ENCODE measurements at regions not wholly inside any gene's neighbourhood (a gene's known extent, or its start where the extent isn't known, plus 50 kb on each side); places are given as distances from the start of the nearest gene placed in this dataset.
"Not testable (repeated sequence)": the region's sequence is repeated elsewhere in the genome, so short reads cannot be mapped to it uniquely, and the experiment has no call there.

GRCh38 chr20:36082315-36082915, 72.1 kb upstream of the EPB41L1 start:
- H2AFZ ChIP-seq (ENCODE audit: low read depth, low read length) = no peak overlapping the region
- H3K36me3 ChIP-seq (ENCODE audit: insufficient read depth, low read length) = no peaks in the 10 kb centered on the region
- no peak overlapping the region for H3K27ac ChIP-seq (ENCODE audit: low read length)
- no peaks in the 10 kb centered on the region for H3F3A ChIP-seq (ENCODE audit: insufficient read depth, low read length, poor library complexity, severe bottlenecking)
- H3K27me3 ChIP-seq (ENCODE audit: insufficient read depth, low read depth, low read length) = no peaks in the 10 kb centered on the region
- H4K20me1 ChIP-seq (ENCODE audit: insufficient read depth) = no peaks in the 10 kb centered on the region
- no peak for TF ChIP-seq CTCF (IDR thresholded peaks at IDR 0.05; ENCODE audit: poor library complexity, severe bottlenecking)
- TF ChIP-seq POLR2AphosphoS5 (IDR thresholded peaks at IDR 0.05) = no peak
- TF ChIP-seq RAD21 (conservative IDR thresholded peaks at IDR 0.05) = no peak
- no peak for TF ChIP-seq SMC3 (conservative IDR thresholded peaks at IDR 0.05; ENCODE audit: poor library complexity)
- H3K9me2 ChIP-seq (ENCODE audit: insufficient read depth, low read length) = no peaks in the 10 kb centered on the region
- H3K4me2 ChIP-seq (ENCODE audit: low read length) = no peak overlapping the region
- no peaks in the 10 kb centered on the region for H3K9me3 ChIP-seq (ENCODE audit: low read length)
- H3K4me3 ChIP-seq (ENCODE audit: low read length) = no peak overlapping the region
- no peak overlapping the region for H3K9ac ChIP-seq (ENCODE audit: low read length)
- no peaks in the 10 kb centered on the region for H3K79me2 ChIP-seq (replicated peaks; ENCODE audit: insufficient read depth, low read length)

GRCh38 chr20:36083200-36083599, 71.3 kb upstream of the EPB41L1 start:
- not testable (repeated sequence) for H2AFZ ChIP-seq (ENCODE audit: low read depth, low read length); H3K27ac ChIP-seq (ENCODE audit: low read length); H3K4me3 ChIP-seq (ENCODE audit: low read length); H3K36me3 ChIP-seq (ENCODE audit: insufficient read depth, low read length); H3F3A ChIP-seq (ENCODE audit: insufficient read depth, low read length, poor library complexity, severe bottlenecking); H3K9ac ChIP-seq (ENCODE audit: low read length); H3K9me2 ChIP-seq (ENCODE audit: insufficient read depth, low read length); H4K20me1 ChIP-seq (ENCODE audit: insufficient read depth); H3K4me2 ChIP-seq (ENCODE audit: low read length); H3K27me3 ChIP-seq (ENCODE audit: insufficient read depth, low read depth, low read length); H3K79me2 ChIP-seq (replicated peaks; ENCODE audit: insufficient read depth, low read length); H3K9me3 ChIP-seq (ENCODE audit: low read length)

- no peaks in the 10 kb centered on the region for H3K79me2 ChIP-seq (replicated peaks; ENCODE audit: insufficient read depth, low read length)
- no peaks in the 10 kb centered on the region for H3K27me3 ChIP-seq (ENCODE audit: insufficient read depth, low read depth, low read length)
- H4K20me1 ChIP-seq (ENCODE audit: insufficient read depth) = no peaks in the 10 kb centered on the region
- no peak overlapping the region for H3K4me2 ChIP-seq (ENCODE audit: low read length)
- no peaks in the 10 kb centered on the region for H3F3A ChIP-seq (ENCODE audit: insufficient read depth, low read length, poor library complexity, severe bottlenecking)
- no peaks in the 10 kb centered on the region for H3K9me3 ChIP-seq (ENCODE audit: low read length)
- no peak overlapping the region for H3K27ac ChIP-seq (ENCODE audit: low read length)
- TF ChIP-seq EZH2 (IDR thresholded peaks at IDR 0.05; ENCODE audit: borderline replicate concordance, insufficient read depth, low read length, poor library complexity, severe bottlenecking) (no peak), CTCF (IDR thresholded peaks at IDR 0.05; ENCODE audit: poor library complexity, severe bottlenecking) (no peak), TAF1 (IDR thresholded peaks at IDR 0.05; ENCODE audit: low read depth) (no peak), RAD21 (conservative IDR thresholded peaks at IDR 0.05) (no peak), REST (IDR thresholded peaks at IDR 0.05; ENCODE audit: borderline replicate concordance) (no peak), SMC3 (conservative IDR thresholded peaks at IDR 0.05; ENCODE audit: poor library complexity) (no peak), EP300 (conservative IDR thresholded peaks at IDR 0.05; ENCODE audit: poor library complexity, severe bottlenecking) (no peak)
- no peaks in the 10 kb centered on the region for H3K36me3 ChIP-seq (ENCODE audit: insufficient read depth, low read length)
- no peak overlapping the region for H3K4me3 ChIP-seq (ENCODE audit: low read length)
- no peak overlapping the region for H2AFZ ChIP-seq (ENCODE audit: low read depth, low read length)
- no peak overlapping the region for H3K9ac ChIP-seq (ENCODE audit: low read length)
- H3K9me2 ChIP-seq (ENCODE audit: insufficient read depth, low read length) = no peaks in the 10 kb centered on the region
Measured at GRCh38 chr20:36084356-36084755, 70.2 kb upstream of the EPB41L1 start.

Data from neural cell (in vitro differentiated cells).